HCT116 (cell line): ENCODE measurements at regions not wholly inside any gene's neighbourhood (a gene's known extent, or its start where the extent isn't known, plus 50 kb on each side); places are given as distances from the start of the nearest gene placed in this dataset.

Source experiments
- ATAC-seq: fragments of 200-7000 bp; cut with Tn5 transposase; 2 replicates; pipeline ENCODE4 v1.9.1; 2020; ENCODE audit warnings: mild to moderate bottlenecking, moderate library complexity
- BruUV-seq: library from RNA; stranded (reverse); fragments of 400-500 nt; replicated peaks from 2 replicates; lab custom pipeline; 2021; lab: Mats Ljungman, UMichigan
- CTCF ChIA-PET: fragments of 300-600 bp; sonication (Branson Sonifier 250); formaldehyde crosslinking; loops from one replicate; lab custom pipeline; 2021; ENCODE audit warnings: antibody characterized with exemption; lab: Charles Lee
- POLR2A ChIA-PET: fragments of 300-600, 350-600 bp; sonication (Branson Sonifier 250); formaldehyde crosslinking; loops from one replicate; lab custom pipeline; 2021; ENCODE audit warnings: antibody characterized with exemption; lab: Charles Lee
- RAD21 ChIA-PET, 2 experiments: fragments of 300-600 bp; sonication (Branson Sonifier 250); formaldehyde crosslinking; loops; one replicate each; lab custom pipeline; 2023; ENCODE audit warnings: low total read pairs in 2 of 2; ENCODE audit not compliant: uncharacterized antibody in 2 of 2, unreplicated experiment in 2 of 2, low non-redundant PET in 1 of 2; lab: Charles Lee
- DNase-seq: peaks from one replicate; pipeline ENCODE4 v3.0.0-alpha.2; 2010; ENCODE audit warnings: low read depth, low spot score
- H2AFZ ChIP-seq: fragments of 200-600 bp; shearing (Covaris generic), sonication (generic); 2 replicates; pipeline ENCODE4 v1.6.1; 2017; ENCODE audit warnings: low read depth, mixed run types, mixed read lengths, antibody characterized with exemption, low read length; ENCODE audit not compliant: poor library complexity, severe bottlenecking
- H3K27ac ChIP-seq: 2 replicates; pipeline ENCODE4 v1.5.1; 2012; ENCODE audit warnings: low read depth, low read length
- H3K27me3 ChIP-seq: fragments of 200-600 bp; sonication (generic); 2 replicates; pipeline ENCODE4 v1.6.1; 2016; ENCODE audit warnings: mixed run types, low read length, mixed read lengths; ENCODE audit not compliant: insufficient read depth
- H3K36me3 ChIP-seq, 2 experiments: fragments of 200-500 bp in 1 of 2; fragments of 200-600 bp in 1 of 2; sonication (Bioruptor generic) in 1 of 2; sonication (generic) in 1 of 2; 2 replicates each; pipeline versions ENCODE4 v1.5.1 to v1.6.1; 2014 to 2016; ENCODE audit warnings: low read length in 2 of 2, inconsistent platforms in 1 of 2, mixed read lengths in 1 of 2, mixed run types in 1 of 2; ENCODE audit not compliant: insufficient read depth in 2 of 2, control insufficient read depth in 1 of 2
- H3K4me1 ChIP-seq, 2 experiments: fragments of 200-600 bp in 1 of 2; sonication (generic) in 1 of 2; 2 replicates each; pipeline versions ENCODE4 v1.5.1 to v1.6.1; 2012 to 2017; ENCODE audit warnings: low read length in 2 of 2, inconsistent platforms in 1 of 2, mild to moderate bottlenecking in 1 of 2, mixed read lengths in 1 of 2, mixed run types in 1 of 2, moderate library complexity in 1 of 2; ENCODE audit not compliant: insufficient read depth in 2 of 2, control insufficient read depth in 1 of 2
- H3K4me2 ChIP-seq: fragments of 200-600 bp; sonication (generic); 2 replicates; pipeline ENCODE4 v1.6.1; 2017; ENCODE audit warnings: mixed run types, low read length, mixed read lengths
- H3K4me3 ChIP-seq, 2 experiments: fragments of 200-600 bp in 1 of 2; sonication (generic) in 1 of 2; replicated peaks in 1 of 2; 2 replicates each; pipeline ENCODE4 v1.5.1; 2011 to 2016; ENCODE audit warnings: low read length in 2 of 2, control low read depth in 1 of 2, low read depth in 1 of 2, mild to moderate bottlenecking in 1 of 2, mixed read lengths in 1 of 2, mixed run types in 1 of 2
- H3K79me2 ChIP-seq: fragments of 200-600 bp; sonication (generic); 2 replicates; pipeline ENCODE4 v1.6.1; 2017; ENCODE audit warnings: mild to moderate bottlenecking, mixed run types, low read length, moderate library complexity, mixed read lengths; ENCODE audit not compliant: insufficient read depth
- H3K9ac ChIP-seq: fragments of 200-600 bp; sonication (generic); 2 replicates; pipeline ENCODE4 v1.6.1; 2016; ENCODE audit warnings: low read length, mixed read lengths
- H3K9me2 ChIP-seq: fragments of 200-600 bp; sonication (generic), shearing (Covaris generic); 2 replicates; pipeline ENCODE4 v1.6.1; 2017; ENCODE audit warnings: mixed run types, mild to moderate bottlenecking, moderate library complexity; ENCODE audit not compliant: insufficient read depth
- H3K9me3 ChIP-seq, 2 experiments: fragments of 200-500 bp in 1 of 2; fragments of 200-600 bp in 1 of 2; sonication (Bioruptor generic) in 1 of 2; sonication (generic) in 1 of 2; 2 replicates each; pipeline ENCODE4 v1.6.1; 2014 to 2017; ENCODE audit warnings: low read length in 2 of 2, mixed read lengths in 2 of 2, inconsistent platforms in 1 of 2, low read depth in 1 of 2, mild to moderate bottlenecking in 1 of 2, mixed run types in 1 of 2, moderate library complexity in 1 of 2; ENCODE audit not compliant: control insufficient read depth in 1 of 2, insufficient read depth in 1 of 2
- H4K20me1 ChIP-seq: fragments of 200-600 bp; sonication (generic), shearing (Covaris generic); 2 replicates; pipeline ENCODE4 v1.6.1; 2017; ENCODE audit warnings: mixed run types, mild to moderate bottlenecking, moderate library complexity; ENCODE audit not compliant: insufficient read depth
- CBX3 ChIP-seq: IDR thresholded peaks from 2 replicates; pipeline ENCODE4 v1.6.1; 2012; ENCODE audit warnings: low read depth
- CTCF ChIP-seq, 3 experiments: fragments of 200-600 bp in 1 of 3; sonication (generic) in 1 of 3; IDR thresholded peaks in 2 of 3; conservative IDR thresholded peaks in 1 of 3; 2 replicates each; pipeline ENCODE4 v1.5.1; 2012 to 2017; ENCODE audit warnings: low read depth in 2 of 3, low read length in 2 of 3, antibody characterized with exemption in 1 of 3, borderline replicate concordance in 1 of 3, control low read depth in 1 of 3, mild to moderate bottlenecking in 1 of 3, mixed read lengths in 1 of 3, mixed run types in 1 of 3, moderate library complexity in 1 of 3; ENCODE audit not compliant: insufficient read depth in 1 of 3
- EGR1 ChIP-seq: IDR thresholded peaks from 2 replicates; pipeline ENCODE4 v1.6.1; 2012; ENCODE audit warnings: low read depth
- ELF1 ChIP-seq: IDR thresholded peaks from 2 replicates; pipeline ENCODE4 v1.6.1; 2012; ENCODE audit warnings: low read depth, borderline replicate concordance
- EZH2 ChIP-seq: fragments of 200-600 bp; sonication (generic); IDR thresholded peaks from 2 replicates; pipeline ENCODE4 v1.6.1; 2017; ENCODE audit warnings: antibody characterized with exemption, mixed run types
- EZH2phosphoT487 ChIP-seq: fragments of 200-600 bp; IDR thresholded peaks from 2 replicates; pipeline ENCODE4 v1.6.1; 2018; ENCODE audit warnings: antibody characterized with exemption, borderline replicate concordance
- FOSL1 ChIP-seq: IDR thresholded peaks from 2 replicates; pipeline ENCODE4 v1.6.1; 2012; ENCODE audit warnings: low read depth
- MAX ChIP-seq: IDR thresholded peaks from 2 replicates; pipeline ENCODE4 v1.6.1; 2012
- POLR2A ChIP-seq: IDR thresholded peaks from 2 replicates; pipeline ENCODE4 v1.7.0; 2011; ENCODE audit warnings: borderline replicate concordance; ENCODE audit not compliant: insufficient read depth, insufficient read length; ENCODE audit errors: extremely low read depth
- POLR2AphosphoS5 ChIP-seq: IDR thresholded peaks from 2 replicates; pipeline ENCODE4 v1.6.1; 2011; ENCODE audit warnings: mild to moderate bottlenecking, low read depth, low read length, moderate library complexity
- RAD21 ChIP-seq: IDR thresholded peaks from 2 replicates; pipeline ENCODE4 v1.6.1; 2012; ENCODE audit warnings: low read depth, mild to moderate bottlenecking
- SP1 ChIP-seq: IDR thresholded peaks from 2 replicates; pipeline ENCODE4 v1.6.1; 2012; ENCODE audit warnings: low read depth
- SRF ChIP-seq: IDR thresholded peaks from 2 replicates; pipeline ENCODE4 v1.6.1; 2012; ENCODE audit warnings: low read depth
- YY1 ChIP-seq: IDR thresholded peaks from 2 replicates; pipeline ENCODE4 v1.6.1; 2011; ENCODE audit warnings: low read length, low read depth, moderate library complexity, mild to moderate bottlenecking; ENCODE audit not compliant: insufficient replicate concordance; ENCODE audit errors: extremely low read depth
- ZBTB33 ChIP-seq: IDR thresholded peaks from 2 replicates; pipeline ENCODE4 v1.6.1; 2011; ENCODE audit warnings: mild to moderate bottlenecking, low read length, moderate library complexity; ENCODE audit not compliant: insufficient replicate concordance; ENCODE audit errors: extremely low read depth
- ZNF274 ChIP-seq: fragments of 200-500 bp; sonication (Bioruptor generic); IDR thresholded peaks from 2 replicates; pipeline ENCODE4 v1.6.1; 2014; ENCODE audit warnings: mild to moderate bottlenecking, low read depth, low read length, inconsistent platforms
- intact Hi-C: fragments of 100-400 bp; cut with micrococcal nuclease; formaldehyde crosslinking; loops from 2 replicates; pipeline ENCODE4 v1.10.0; 2022

- Histone ChIP-seq H3K36me3 (no peaks in the 10 kb centered on the region), H3K4me3 (no peak overlapping the region), H3K9me3 (peaks cover 0 to 8% of the 10 kb centered on the region in 2 experiments; a peak in 3 of 4 replicates), H3K27me3 (no peaks in the 10 kb centered on the region), H3K4me1 (no peaks in the 10 kb centered on the region), H3K27ac (no peak overlapping the region), H4K20me1 (no peaks in the 10 kb centered on the region), H3K79me2 (no peaks in the 10 kb centered on the region), H3K9me2 (no peaks in the 10 kb centered on the region), H2AFZ (no peak overlapping the region), H3K9ac (no peak overlapping the region), H3K4me2 (no peak overlapping the region)
- RAD21 ChIA-PET = no interaction called here
- no TSS peak for BruUV-seq
- DNase-seq (no peak), ATAC-seq (no peak)
- POLR2A ChIA-PET = no interaction called here
- no peak for TF ChIP-seq EZH2
- no peak for TF ChIP-seq CTCF (IDR thresholded peaks at IDR 0.05 in 2 of 3, conservative IDR thresholded peaks at IDR 0.05 in 1 of 3; ENCODE audit: borderline replicate concordance in 1 of 3, insufficient read depth in 1 of 3, low read depth in 2 of 3, low read length in 2 of 3)
- TF ChIP-seq POLR2AphosphoS5 = no peak
- TF ChIP-seq RAD21 = no peak
- no peak for TF ChIP-seq MAX
- TF ChIP-seq EZH2phosphoT487 = no peak
- no peak for TF ChIP-seq SP1
- TF ChIP-seq YY1 = no peak
- TF ChIP-seq ELF1 = no peak
- no peak for TF ChIP-seq CBX3
- no peak for TF ChIP-seq POLR2A
- no peak for TF ChIP-seq ZNF274
- TF ChIP-seq EGR1 = no peak
- no peak for TF ChIP-seq FOSL1
- no peak for TF ChIP-seq ZBTB33
- no peak for TF ChIP-seq SRF
- CTCF ChIA-PET = no interaction called here
- intact Hi-C loops = no loop called here
Observed at GRCh38 chr18:64260810-64261209, 111.9 kb upstream of the LINC00305 start.
